ENCODE measurements at regions not wholly inside any gene's neighbourhood (a gene's known extent, or its start where the extent isn't known, plus 50 kb on each side); places are given as distances from the start of the nearest gene placed in this dataset.

DNA sequence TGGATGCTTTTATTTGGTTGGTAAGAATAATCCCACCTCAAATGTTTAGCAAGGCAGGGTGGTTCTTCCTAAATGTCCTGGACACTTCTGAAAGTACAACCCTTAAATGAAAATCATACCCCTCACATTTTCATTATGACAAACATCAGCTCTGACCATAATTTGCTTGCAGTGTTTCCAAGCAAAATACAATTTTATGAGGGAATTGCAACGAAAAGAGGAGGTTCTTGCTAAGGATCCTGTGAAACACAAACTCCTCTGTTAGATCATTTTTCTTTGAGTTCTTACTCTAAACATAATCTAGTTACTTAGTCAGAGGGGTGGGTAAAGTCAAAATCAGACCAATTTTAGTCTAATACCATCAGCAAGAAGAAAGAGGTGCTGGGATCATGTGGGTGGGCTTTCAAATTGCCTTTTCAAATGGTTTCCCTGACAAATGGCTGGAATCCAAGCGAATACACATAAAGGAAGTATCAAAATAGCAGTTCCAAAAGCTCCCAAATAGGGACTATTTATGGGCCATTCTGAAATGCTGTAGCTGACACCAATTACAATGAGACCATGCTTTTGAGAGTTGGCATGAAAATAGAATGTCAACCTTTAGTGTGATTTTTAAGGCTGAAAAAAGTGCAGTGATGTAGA is 164.9 kb upstream of the INHBA start:
- in situ Hi-C loops (cut with MboI; ENCODE audit: low pct_unique_long_range_greater_than_20kb, low sequenced_read_pairs, unreplicated experiment), result no loop called here
- DNase-seq (ENCODE audit: low spot score), result no peak
- TF ChIP-seq, protein P1, sequence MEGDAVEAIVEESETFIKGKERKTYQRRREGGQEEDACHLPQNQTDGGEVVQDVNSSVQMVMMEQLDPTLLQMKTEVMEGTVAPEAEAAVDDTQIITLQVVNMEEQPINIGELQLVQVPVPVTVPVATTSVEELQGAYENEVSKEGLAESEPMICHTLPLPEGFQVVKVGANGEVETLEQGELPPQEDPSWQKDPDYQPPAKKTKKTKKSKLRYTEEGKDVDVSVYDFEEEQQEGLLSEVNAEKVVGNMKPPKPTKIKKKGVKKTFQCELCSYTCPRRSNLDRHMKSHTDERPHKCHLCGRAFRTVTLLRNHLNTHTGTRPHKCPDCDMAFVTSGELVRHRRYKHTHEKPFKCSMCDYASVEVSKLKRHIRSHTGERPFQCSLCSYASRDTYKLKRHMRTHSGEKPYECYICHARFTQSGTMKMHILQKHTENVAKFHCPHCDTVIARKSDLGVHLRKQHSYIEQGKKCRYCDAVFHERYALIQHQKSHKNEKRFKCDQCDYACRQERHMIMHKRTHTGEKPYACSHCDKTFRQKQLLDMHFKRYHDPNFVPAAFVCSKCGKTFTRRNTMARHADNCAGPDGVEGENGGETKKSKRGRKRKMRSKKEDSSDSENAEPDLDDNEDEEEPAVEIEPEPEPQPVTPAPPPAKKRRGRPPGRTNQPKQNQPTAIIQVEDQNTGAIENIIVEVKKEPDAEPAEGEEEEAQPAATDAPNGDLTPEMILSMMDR (IDR thresholded peaks at IDR 0.05; ENCODE audit: extremely low read depth, insufficient read depth, missing control alignments), result no peak

DNA sequence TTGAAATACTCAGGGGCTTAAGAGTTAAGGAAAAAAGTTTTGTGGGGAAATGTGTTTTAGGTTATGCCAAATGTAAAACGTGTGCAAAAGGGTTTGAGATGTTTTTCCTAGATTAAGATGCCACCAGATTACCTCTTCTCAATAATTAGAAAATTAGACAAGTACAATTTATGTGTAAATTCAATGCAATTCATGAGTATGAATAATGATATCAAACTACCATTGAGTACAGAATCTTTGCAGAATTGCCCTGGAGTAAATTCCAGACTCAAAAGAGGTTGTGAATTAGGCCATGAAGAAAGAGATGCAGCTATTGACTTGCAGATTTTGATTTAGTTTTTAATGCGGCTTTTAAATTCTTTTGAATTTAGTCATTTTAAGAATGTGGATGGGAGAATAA is 159.4 kb upstream of the INHBA start:
- in situ Hi-C loops (cut with MboI; ENCODE audit: low pct_unique_long_range_greater_than_20kb, low sequenced_read_pairs, unreplicated experiment), result no loop called here
- no peak for DNase-seq (ENCODE audit: low spot score)
- TF ChIP-seq, protein P1 (IDR thresholded peaks at IDR 0.05; ENCODE audit: extremely low read depth, insufficient read depth, missing control alignments), result no peak

DNA sequence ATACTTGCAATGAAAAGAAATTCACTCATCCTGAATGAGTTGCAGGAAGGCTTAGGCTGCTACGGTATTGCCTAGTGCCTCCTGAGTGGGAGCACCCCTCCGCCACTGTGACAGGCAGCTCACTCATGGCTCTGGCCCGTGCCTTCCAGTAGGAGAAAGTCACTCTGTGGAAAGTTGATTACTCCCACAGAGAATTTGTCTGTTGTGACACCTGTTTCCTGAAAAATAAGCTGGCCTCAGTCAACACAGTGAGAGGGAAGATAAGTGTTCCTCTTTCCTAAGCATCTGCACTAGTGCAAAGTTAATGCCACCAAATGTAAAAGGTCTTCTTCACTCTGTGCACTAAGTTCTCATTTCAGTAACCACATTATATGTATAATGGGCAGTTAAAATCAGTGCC is 158.8 kb upstream of the INHBA start:
- no peak for DNase-seq (ENCODE audit: low spot score)
- TF ChIP-seq, protein P1 (IDR thresholded peaks at IDR 0.05; ENCODE audit: extremely low read depth, insufficient read depth, missing control alignments), result no peak
- in situ Hi-C loops (cut with MboI; ENCODE audit: low pct_unique_long_range_greater_than_20kb, low sequenced_read_pairs, unreplicated experiment), result no loop called here

DNA sequence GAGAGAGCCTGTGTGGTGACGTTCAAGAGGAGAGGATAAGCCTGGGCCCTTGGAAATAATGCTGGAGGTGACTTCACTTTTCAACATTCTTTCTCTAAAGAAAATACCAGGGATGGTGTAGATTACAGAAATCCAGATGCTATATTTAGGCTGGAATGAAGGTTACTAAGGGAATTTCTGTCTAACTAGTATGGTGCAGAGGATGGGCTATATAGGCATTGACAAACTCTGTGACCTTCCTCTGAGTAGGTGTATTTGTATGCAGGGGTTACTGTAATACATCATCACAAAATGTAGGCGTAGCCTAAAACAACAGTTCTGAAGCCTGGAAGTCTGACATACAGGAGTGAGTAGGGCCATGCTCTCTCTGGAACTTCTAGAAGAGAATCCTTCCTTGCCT is 155.3 kb upstream of the INHBA start:
- in situ Hi-C loops (cut with MboI; ENCODE audit: low pct_unique_long_range_greater_than_20kb, low sequenced_read_pairs, unreplicated experiment), result no loop called here
- TF ChIP-seq, protein P1 (IDR thresholded peaks at IDR 0.05; ENCODE audit: extremely low read depth, insufficient read depth, missing control alignments), result no peak
- no peak for DNase-seq (ENCODE audit: low spot score)

DNA sequence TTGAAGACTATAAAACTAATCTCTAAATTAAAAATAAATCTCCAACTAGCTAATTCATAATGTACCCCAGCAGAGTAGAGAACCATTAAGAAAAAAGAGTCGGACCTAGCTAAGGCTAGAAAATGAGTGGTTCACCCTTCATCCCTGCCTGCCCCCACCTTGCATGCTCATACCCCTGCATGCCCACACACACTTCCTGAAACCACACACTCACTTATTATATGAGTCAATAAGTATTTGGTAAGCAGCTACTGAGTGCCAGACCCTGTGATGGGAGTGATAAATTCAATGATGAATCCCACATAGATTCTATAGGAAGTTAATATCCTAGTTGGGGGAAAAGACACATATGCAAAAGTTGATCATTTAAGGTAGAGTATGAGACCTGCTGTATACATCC is 152.9 kb upstream of the INHBA start:
- in situ Hi-C loops (cut with MboI; ENCODE audit: low pct_unique_long_range_greater_than_20kb, low sequenced_read_pairs, unreplicated experiment), result no loop called here
- TF ChIP-seq, protein P1 (IDR thresholded peaks at IDR 0.05; ENCODE audit: extremely low read depth, insufficient read depth, missing control alignments), result no peak
- no peak for DNase-seq (ENCODE audit: low spot score)

DNA sequence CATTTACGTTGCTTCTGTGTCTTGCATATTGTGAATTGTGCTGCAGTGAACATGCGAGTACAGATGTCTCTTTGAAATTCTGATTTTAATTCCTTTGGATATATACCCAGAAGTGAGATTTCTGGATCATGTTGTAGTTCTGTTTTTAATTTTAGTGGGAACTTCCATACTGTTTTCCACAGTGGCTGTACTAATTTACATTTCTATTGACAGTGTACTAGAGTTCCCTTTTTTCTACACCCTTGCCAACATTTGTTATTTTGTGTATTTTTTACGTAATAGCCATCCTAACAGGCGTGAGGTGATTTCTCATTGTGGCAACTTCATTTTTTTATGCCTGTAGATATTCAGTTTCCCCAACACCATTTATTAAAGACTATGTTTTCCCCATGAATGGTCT is 144.7 kb upstream of the INHBA start:
- TF ChIP-seq, protein P1 (IDR thresholded peaks at IDR 0.05; ENCODE audit: extremely low read depth, insufficient read depth, missing control alignments), result no peak
- in situ Hi-C loops (cut with MboI; ENCODE audit: low pct_unique_long_range_greater_than_20kb, low sequenced_read_pairs, unreplicated experiment), result no loop called here

More for the DNA sequence above, 144.7 kb upstream of the INHBA start:
- DNase-seq (ENCODE audit: low spot score), result no peak
